EL (cell line): ENCODE measurements at regions not wholly inside any gene's neighbourhood (a gene's known extent, or its start where the extent isn't known, plus 50 kb on each side); places are given as distances from the start of the nearest gene placed in this dataset.
"Not testable (repeated sequence)": the region's sequence is repeated elsewhere in the genome, so short reads cannot be mapped to it uniquely, and the experiment has no call there.

Source experiments
- DNase-seq: peaks from one replicate; pipeline ENCODE4 v3.0.0-alpha.2; 2016

DNA sequence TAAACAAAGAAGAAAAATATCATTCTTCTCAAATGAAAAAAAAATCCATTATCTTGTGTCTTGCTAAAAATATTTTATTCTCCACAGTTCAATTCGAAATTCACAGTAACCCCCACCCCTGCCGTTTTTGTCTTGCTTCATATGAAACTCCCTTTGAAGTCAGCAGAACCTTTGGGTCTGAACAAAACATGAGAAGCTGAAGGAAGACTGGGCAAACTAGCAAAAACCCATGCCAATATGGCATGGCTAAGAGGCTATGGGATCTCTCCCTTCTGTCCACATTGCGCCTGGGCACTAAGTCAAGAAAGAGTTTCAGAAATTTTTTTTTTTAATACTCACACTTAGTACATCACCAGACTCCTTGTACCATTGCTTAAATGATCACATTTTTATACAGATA, 136.0 kb upstream of the SMIM31 start:
- no peak for DNase-seq

DNA sequence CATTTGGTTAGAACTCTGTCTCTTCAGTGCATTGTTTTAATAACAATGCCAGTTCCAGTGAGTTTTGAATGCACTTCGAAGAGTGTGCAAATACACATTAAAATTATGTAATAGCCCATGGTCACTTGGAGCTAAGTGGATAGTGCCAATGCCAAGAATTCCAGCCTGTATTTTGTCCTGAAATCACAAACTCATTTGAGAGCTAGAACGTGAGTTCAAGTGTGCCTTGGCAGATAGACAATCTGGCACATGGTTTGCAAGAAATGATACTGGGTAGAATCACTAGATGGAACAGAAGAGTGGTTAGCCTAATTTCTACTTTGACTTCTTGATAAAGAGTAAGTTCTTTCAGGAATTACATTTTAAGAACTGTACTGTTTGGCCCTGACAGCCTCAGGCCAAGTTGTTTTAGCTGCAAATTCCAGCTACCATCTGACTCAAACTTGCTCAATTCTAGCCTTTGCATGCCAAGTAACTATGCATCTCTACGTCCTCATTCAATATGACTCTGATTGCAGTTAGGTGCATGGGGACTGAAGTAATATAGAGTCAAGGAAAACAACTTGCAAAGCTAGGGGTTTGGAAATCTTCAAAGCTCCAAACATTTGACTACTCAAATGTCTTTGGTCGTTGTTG, 131.9 kb upstream of the SMIM31 start:
- DNase-seq, result no peak

- no peak for DNase-seq
Measured at GRCh38 chr4:164623099-164623498, 130.8 kb upstream of the SMIM31 start.

DNA sequence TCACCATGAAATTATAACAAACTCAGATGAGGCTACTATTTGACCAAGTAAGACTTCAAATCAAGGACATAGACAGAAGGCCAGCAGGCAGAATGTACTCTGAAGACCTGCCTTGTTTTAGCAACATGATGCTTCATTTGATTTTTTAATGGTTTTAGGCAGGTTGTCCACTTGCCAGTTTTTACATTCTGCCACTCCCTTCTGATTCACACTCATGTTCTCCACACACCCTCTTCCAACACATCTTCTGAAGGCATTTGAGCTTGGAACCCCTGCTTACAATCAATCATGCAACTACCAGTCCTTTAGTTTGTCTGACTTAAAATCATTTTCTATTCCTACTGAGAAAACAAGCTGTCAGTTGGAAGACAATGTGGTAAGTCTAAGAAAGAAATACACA, 114.9 kb upstream of the SMIM31 start:
- DNase-seq, result no peak

GRCh38 chr4:164648151-164648848, 105.6 kb upstream of the SMIM31 start:
- DNase-seq, result no peak

- no peak for DNase-seq
Measured at GRCh38 chr4:164648849-164649212, 105.1 kb upstream of the SMIM31 start.

GRCh38 chr4:164659765-164660164, 94.2 kb upstream of the SMIM31 start:
- no peak for DNase-seq

DNA sequence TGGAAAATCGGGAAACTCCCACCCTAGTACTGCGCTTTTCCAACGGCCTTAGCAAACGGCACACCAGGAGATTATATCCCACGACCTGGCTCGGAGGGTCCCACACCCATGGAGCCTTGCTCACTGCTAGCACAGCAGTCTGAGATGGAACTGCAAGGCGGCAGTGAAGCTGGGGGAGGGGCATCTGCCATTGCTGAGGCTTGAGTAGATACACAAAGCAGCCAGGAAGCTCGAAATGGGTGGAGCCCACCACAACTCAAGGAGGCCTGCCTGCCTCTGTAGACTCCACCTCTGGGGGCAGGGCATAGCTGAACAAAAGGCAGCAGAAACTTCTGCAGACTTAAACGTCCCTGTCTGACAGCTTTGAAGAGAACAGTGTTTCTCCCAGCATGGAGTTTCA, 77.8 kb upstream of the SMIM31 start:
- not testable (repeated sequence) for DNase-seq

DNA sequence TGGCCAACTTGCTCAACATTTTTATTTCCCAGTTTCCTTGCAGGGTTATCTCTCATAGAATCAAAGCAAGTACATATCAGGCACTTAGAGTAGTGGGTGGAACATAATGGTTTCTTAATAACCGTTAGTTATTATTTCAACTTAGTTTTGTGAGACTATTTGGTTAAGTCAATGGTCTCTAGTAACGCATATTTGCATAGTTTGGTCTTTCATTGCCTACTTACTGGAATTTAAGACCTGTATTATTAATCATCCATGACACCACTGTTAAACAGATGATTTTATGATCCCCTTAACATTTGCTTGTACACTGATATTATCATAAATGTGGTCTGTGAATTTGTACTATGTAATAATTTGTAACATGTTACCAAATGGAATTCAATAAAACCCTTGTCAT, 70.9 kb upstream of the SMIM31 start:
- DNase-seq, result no peak

GRCh38 chr4:164695650-164696049, 58.3 kb upstream of the SMIM31 start:
- no peak for DNase-seq

- no peak for DNase-seq
Measured at GRCh38 chr4:164700471-164700870, 53.5 kb upstream of the SMIM31 start.

DNA sequence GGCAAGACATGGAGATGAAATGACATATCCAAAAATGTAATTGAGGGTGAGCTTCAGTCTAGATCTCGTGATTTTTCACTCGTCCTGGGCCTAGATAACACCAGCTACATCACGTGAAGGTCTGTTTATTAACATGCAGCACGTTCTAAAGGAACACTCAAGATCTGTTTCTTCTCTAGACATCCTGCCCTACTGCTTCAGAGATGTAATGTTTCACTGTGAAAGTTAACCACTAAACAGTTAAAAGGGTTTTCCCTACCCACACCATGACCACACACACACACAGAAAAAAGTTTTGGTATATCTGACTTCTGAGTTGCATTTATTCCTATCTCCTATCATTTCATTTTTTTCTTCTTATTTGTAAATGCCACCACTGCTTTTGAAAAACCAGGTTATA, 52.3 kb upstream of the SMIM31 start:
- no peak for DNase-seq
